ENCODE measurements at regions not wholly inside any gene's neighbourhood (a gene's known extent, or its start where the extent isn't known, plus 50 kb on each side); places are given as distances from the start of the nearest gene placed in this dataset.

DNA sequence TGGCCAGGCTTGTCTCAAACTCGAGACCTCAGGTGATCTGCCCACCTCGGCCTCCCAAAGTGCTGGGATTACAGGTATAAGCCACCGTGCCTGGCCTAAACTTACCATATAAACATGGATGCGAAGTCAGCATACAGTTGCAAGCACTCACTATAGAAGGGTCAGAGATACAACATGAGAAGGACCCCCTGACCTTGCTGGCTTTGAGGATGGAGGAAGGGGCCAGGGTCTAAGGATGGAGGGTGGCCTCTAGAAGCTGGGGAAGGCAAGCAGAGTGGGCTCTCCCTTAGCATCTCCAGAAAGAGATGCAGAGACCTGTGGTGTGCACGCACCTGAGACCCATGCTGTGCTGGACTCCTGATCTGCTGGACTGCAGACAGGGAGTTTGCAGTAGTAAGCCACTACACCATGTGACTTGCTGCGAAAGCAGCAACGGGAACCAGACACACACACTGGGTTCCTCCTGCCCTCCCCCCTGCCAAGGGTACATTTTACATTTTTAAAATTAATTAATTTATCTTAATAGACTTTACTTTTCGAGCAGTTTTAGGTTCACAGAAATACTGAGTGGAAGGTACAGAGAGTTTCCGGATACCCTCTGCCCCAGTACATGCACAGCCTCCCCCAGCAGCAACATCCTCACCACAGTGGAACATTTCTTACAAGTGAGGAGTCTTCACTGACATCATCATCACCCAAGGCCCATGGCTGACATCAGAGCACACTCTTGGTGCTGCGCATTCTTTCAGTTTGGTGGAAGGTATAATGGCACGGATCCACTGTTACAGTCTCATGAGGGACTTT lies 170.1 kb upstream of the B3GAT1 start:
- TF ChIP-seq, protein P1, sequence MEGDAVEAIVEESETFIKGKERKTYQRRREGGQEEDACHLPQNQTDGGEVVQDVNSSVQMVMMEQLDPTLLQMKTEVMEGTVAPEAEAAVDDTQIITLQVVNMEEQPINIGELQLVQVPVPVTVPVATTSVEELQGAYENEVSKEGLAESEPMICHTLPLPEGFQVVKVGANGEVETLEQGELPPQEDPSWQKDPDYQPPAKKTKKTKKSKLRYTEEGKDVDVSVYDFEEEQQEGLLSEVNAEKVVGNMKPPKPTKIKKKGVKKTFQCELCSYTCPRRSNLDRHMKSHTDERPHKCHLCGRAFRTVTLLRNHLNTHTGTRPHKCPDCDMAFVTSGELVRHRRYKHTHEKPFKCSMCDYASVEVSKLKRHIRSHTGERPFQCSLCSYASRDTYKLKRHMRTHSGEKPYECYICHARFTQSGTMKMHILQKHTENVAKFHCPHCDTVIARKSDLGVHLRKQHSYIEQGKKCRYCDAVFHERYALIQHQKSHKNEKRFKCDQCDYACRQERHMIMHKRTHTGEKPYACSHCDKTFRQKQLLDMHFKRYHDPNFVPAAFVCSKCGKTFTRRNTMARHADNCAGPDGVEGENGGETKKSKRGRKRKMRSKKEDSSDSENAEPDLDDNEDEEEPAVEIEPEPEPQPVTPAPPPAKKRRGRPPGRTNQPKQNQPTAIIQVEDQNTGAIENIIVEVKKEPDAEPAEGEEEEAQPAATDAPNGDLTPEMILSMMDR (conservative IDR thresholded peaks at IDR 0.05; ENCODE audit: low read depth, low read length) = no peak
- DNase-seq (ENCODE audit: low read depth) = no peak
- H3K4me3 ChIP-seq (ENCODE audit: low read length) = no peak overlapping the region

DNA sequence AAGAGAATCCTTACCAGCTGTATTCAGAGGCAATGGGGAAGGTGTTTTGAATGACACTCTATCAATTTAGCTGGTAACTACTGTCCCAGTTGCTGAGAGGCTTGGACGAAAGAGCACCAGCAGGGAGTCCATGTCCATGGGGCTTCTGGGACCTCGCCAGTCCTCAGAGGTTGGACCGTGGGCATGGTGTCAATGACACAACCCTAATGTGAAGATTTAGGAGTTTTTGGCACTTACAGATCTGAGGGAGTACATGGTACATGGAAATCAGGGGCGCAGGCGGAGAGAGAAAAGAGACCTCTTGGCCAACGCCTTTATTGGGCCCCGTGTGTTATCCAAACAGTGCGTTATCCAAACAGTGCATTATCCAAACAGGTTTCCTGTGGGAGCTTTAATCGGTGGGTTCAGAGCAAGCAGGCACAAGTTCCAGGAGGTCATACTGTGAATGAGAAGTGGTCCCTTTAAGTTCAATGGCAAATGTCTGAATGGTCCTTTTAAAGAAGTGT lies 169.1 kb upstream of the B3GAT1 start:
- no peak overlapping the region for H3K4me3 ChIP-seq (ENCODE audit: low read length)
- DNase-seq (ENCODE audit: low read depth) = no peak
- TF ChIP-seq, protein P1 (conservative IDR thresholded peaks at IDR 0.05; ENCODE audit: low read depth, low read length) = no peak

DNA sequence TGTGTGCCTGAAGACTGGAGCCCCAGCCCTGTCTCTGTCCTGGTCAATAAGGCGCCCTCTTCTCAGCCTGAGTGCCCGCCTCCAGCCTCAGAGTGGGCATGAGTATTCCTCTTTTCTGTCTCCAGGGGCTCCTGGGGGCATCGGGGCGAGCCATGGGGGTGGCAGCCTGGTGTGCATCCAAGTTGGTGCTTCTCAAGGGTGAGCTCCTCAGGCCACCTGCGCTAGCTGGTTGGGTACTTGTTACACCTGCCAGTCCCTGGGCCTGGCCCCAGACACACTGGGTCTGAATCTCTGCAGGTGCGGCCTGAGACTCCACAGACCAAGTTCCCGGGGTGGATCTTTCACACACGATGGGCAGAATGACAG lies 168.6 kb upstream of the B3GAT1 start:
- no peak overlapping the region for H3K4me3 ChIP-seq (ENCODE audit: low read length)
- TF ChIP-seq, protein P1 (conservative IDR thresholded peaks at IDR 0.05; ENCODE audit: low read depth, low read length) = no peak
- no peak for DNase-seq (ENCODE audit: low read depth)

DNA sequence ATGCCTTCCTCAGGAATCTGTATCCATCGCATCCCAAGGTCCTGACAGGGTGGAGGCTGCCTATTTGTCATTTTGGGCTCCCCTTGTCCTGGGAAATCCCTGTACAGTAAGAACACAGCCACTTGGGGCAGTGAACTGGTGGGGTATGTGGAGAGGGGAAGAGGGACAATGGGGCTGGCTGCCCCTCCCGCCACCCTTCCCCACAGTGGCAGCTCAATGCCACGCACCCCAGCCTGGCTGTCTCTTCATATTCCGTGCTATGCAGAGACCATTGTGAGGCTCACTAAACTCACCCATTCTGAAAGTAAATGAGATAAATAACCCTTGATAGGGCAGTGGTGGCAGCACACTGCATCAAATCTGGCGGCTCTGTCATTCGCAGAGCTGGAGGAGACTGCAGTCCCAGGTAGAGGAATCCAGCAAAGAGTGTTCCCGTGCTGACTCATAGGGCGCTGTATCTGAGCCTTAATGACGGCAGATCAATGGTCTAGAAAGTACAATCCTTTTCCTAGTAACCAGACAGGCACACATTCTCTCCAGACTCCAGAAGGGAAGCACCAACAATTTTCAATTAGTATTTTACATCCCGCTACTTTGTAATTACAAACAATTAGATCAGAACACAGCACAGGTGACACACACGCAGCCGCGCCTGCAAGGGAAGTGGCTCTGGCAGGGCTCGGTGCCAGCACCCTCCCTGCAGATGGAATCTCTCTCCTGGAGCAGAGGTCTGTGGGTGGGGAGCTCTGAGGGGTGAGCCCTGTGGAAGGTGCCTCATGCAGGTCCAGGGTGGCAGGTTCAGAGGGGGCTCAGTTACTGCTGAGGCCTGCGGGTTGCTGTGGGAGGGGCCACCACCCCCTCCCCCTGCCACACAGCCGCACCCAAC lies 167.9 kb upstream of the B3GAT1 start:
- no peak overlapping the region for H3K4me3 ChIP-seq (ENCODE audit: low read length)
- TF ChIP-seq, protein P1 (conservative IDR thresholded peaks at IDR 0.05; ENCODE audit: low read depth, low read length) = no peak
- DNase-seq (ENCODE audit: low read depth) = no peak

DNA sequence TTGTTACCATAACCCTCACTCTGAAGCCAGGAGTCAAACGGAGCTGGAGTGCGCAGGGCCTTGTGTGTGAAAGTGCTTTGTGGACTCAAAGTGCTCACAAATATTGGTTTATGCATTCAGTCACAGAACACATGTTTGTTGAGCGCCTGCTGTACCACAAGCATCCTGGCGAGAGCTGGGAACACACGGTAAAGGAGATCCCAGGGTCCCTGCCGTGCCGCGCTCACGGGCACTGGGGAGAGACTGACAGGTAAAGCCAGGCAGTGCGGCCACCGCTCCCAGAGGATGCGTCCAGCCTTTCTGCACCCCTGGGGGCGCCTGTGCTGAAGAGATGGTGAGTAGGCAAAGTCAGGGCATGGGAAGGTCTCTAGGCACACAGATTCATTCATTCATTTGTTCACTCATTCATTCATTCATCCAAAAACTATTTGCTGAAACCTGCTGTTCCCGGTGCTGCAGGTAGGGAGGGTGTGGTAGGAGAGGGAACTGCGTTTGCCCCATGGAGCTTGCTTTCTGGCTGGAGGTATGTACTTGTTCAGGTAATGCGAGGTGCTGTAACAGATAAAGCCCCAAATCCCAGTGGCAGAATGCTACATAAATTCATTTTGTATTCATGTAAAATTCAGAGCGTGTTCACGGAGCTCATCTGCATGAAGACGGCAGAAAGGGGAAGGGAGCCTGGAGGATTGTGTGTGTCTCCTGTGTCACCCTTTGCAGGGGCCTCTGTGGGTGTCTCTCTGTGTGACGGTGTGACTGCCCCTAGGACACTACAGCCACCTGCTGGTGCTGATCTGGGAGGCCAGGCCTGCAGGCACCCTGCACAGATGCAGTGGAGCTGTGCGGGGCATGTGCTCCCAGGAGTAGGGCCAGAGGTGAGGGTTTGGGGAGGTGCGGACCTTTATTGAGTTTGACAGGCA lies 167.0 kb upstream of the B3GAT1 start:
- DNase-seq (ENCODE audit: low read depth) = no peak
- TF ChIP-seq, protein P1 (conservative IDR thresholded peaks at IDR 0.05; ENCODE audit: low read depth, low read length) = no peak

DNA sequence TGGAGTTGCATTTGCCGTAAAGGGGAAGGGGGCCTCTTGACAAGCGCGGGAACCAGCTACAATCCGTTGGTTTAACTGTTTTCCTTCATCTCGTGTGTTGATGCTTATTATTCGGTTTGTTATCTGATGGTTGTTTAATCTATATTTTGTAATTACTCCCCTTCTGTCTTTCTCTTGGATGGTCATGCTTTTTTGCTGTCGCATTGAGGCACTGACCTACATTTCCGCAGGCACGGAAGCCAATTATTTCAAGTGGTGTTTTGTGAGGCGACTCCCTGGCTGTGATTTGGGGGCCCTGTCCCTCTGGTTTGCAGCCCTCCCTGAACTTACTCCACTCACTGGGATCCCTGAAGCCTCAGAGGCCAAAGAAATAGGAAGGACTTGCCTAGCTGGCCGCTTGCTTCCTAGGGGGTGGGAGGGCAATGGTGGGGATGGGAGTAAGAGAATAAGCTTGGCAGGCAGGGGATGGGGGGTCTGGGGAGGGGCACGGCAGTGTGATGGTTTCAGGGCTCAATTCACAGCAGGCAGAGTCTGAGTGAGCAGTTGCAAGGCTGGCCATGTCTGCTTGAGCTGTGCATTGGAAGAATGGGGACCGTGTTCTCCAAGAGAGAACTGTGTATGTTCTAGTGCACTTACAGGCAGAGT lies 165.8 kb upstream of the B3GAT1 start:
- H3K4me3 ChIP-seq (ENCODE audit: low read length) = no peak overlapping the region
- DNase-seq (ENCODE audit: low read depth) = no peak
- TF ChIP-seq, protein P1 (conservative IDR thresholded peaks at IDR 0.05; ENCODE audit: low read depth, low read length) = no peak

More for the DNA sequence above, 167.0 kb upstream of the B3GAT1 start:
- no peak overlapping the region for H3K4me3 ChIP-seq (ENCODE audit: low read length)
